SK-N-MC (cell line): ENCODE measurements at regions not wholly inside any gene's neighbourhood (a gene's known extent, or its start where the extent isn't known, plus 50 kb on each side); places are given as distances from the start of the nearest gene placed in this dataset.

ENCODE experiments used
- DNase-seq: peaks from one replicate; pipeline ENCODE4 v3.0.0-alpha.2; 2011; ENCODE audit warnings: low read depth, low spot score
- H3K27ac ChIP-seq: fragments of 200-600 bp; sonication (generic); 2 replicates; pipeline ENCODE4 v1.5.1; 2016; ENCODE audit warnings: mixed run types
- H3K36me3 ChIP-seq: fragments of 200-600 bp; sonication (generic); 2 replicates; pipeline ENCODE4 v1.6.1; 2017; ENCODE audit warnings: antibody characterized with exemption, low read length, mixed read lengths; ENCODE audit not compliant: insufficient read depth
- H3K4me3 ChIP-seq: fragments of 200-600 bp; sonication (generic); 2 replicates; pipeline ENCODE4 v1.5.1; 2016
- H3K9ac ChIP-seq: fragments of 200-600 bp; sonication (generic); 2 replicates; pipeline ENCODE4 v1.8.0; 2017; ENCODE audit warnings: mixed run types, mixed read lengths; ENCODE audit not compliant: insufficient read length
- H3K9me3 ChIP-seq: fragments of 200-600 bp; sonication (generic); 2 replicates; pipeline ENCODE4 v1.6.1; 2017; ENCODE audit warnings: low read depth, mild to moderate bottlenecking, antibody characterized with exemption, low read length, moderate library complexity, mixed read lengths
- EZH2 ChIP-seq: fragments of 200-600 bp; sonication (generic); IDR thresholded peaks from one replicate; pipeline ENCODE4 v1.6.1; 2017; ENCODE audit warnings: antibody characterized with exemption
- FOXP2 ChIP-seq: optimal IDR thresholded peaks from 2 replicates; pipeline ENCODE3; 2011; ENCODE audit warnings: mild to moderate bottlenecking, moderate library complexity; ENCODE audit not compliant: insufficient read depth; ENCODE audit errors: extremely low read length, control extremely low read depth
- POLR2AphosphoS5 ChIP-seq: IDR thresholded peaks from 2 replicates; pipeline ENCODE4 v1.6.1; 2012; ENCODE audit warnings: mild to moderate bottlenecking, low read depth, low read length, borderline replicate concordance

DNA sequence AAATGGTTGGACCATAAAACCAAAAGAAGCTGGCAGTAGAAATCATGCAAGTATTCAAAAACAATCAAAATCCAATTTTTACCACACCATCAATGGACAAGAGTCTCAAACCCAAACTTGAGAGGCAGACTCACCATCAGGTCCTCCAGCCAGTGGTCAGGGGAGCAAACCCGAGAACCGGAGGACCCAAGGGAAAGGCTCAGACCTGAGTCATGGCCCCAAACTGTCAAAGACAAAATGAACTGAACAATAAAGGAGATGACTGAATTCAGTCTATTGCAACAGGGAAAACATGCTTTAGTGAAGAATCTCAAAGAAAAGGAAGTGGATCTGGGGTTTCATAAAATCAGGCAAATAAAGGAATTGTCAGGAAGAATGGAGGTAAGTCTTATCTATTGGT is 150.7 kb upstream of the MGAT5 start:
- Histone ChIP-seq H3K9ac (no peak overlapping the region), H3K36me3 (no peaks in the 10 kb centered on the region), H3K4me3 (no peak overlapping the region), H3K27ac (no peak overlapping the region), H3K9me3 (no peaks in the 10 kb centered on the region)
- DNase-seq, result no peak
- TF ChIP-seq EZH2, result no peak
- TF ChIP-seq POLR2AphosphoS5, result no peak
- no peak for TF ChIP-seq FOXP2

DNA sequence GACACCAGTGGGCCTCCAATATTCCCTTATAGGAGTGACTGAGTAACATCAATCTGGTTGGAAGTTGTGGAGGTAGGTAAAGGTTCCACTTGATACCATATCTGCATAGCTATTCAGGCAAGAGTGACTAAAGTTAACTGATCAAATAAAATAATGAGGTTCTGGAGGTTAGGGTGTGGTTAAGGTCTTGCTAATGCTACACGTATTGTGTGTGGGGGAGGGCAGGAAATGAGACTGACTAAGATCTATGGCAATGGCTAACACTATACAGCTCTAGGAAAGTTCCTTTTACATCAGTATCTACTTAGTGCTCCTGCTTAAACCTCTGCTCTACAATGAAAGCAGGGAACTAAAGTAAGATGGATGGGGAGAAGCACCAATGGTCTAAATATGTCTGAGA is 149.1 kb upstream of the MGAT5 start:
- Histone ChIP-seq H3K36me3 (no peaks in the 10 kb centered on the region), H3K27ac (no peak overlapping the region), H3K4me3 (no peak overlapping the region), H3K9me3 (no peaks in the 10 kb centered on the region), H3K9ac (no peak overlapping the region)
- TF ChIP-seq EZH2, result no peak
- no peak for TF ChIP-seq FOXP2
- no peak for TF ChIP-seq POLR2AphosphoS5
- no peak for DNase-seq

DNA sequence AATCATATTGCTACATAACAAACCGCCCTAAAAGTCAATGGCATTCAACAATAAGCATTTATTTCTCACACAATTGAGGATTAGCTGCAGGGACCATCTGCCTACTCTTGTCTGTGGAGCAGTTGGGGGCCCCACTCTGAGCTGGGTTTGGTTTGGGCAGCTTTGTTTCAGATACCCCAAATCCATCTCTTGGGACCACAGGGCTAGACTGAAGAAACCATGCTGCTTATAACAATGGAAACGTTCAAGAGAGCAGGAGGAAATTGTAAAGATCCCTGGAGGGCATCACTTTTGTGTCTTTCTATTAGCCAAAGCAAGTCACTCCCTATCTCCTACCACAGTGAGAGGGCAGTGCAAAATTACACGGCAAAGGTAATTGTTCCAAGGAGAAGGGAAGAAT is 146.5 kb upstream of the MGAT5 start:
- 0 out of 2 replicates have a peak, but pooled peaks cover 2% of the 10 kb centered on the region for H3K9me3 ChIP-seq
- H3K9ac ChIP-seq, result no peak overlapping the region
- no peak for DNase-seq
- TF ChIP-seq EZH2, result no peak
- no peak for TF ChIP-seq POLR2AphosphoS5
- TF ChIP-seq FOXP2, result no peak
- H3K4me3 ChIP-seq, result no peak overlapping the region
- H3K27ac ChIP-seq, result no peak overlapping the region
- no peaks in the 10 kb centered on the region for H3K36me3 ChIP-seq

DNA sequence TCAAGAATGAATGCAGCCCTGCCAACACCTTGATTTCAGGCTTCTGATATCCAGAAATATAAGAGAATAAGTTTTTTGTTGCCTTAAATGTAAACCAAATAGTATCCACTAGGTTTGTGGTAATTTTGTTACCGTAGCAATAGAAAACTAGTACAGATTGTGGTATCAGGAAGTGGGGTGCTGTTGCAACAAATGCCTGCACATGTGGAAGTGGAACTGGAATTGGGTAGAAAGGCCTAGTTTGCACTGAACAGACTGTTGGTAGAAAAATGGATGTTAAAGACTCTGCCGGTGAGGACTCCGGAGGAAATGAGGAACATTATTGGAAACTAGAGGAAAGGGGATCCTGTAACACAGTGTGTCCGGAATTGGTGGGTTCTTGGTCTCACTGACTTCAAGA is 145.8 kb upstream of the MGAT5 start:
- Histone ChIP-seq H3K27ac (no peak overlapping the region), H3K36me3 (no peaks in the 10 kb centered on the region)
- TF ChIP-seq FOXP2 (no peak), EZH2 (no peak), POLR2AphosphoS5 (no peak)

DNA sequence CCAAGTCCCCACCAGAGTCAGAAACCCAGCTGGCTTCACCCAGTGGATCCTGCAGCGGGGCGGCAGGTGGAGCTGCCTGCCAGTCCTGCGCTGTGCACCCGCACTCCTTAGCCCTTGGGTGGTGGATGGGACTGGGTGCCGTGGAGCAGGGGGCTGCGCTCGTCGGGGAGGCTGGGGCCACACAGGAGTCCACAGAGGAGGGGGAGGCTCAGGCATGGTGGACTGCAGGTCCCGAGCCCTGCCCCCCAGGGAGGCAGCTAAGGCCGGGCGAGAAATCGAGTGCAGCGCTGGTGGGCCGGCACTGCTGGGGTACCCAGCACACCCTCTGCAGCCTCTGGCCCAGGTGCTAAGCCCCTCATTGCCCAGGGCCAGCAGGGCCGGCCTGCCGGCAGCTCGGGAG is 144.6 kb upstream of the MGAT5 start:
- 0 out of 2 replicates have a peak, but pooled peaks cover 2% of the 10 kb centered on the region for H3K9me3 ChIP-seq
- no peaks in the 10 kb centered on the region for H3K36me3 ChIP-seq
- H3K4me3 ChIP-seq, result no peak overlapping the region
- no peak for TF ChIP-seq FOXP2
- H3K27ac ChIP-seq, result no peak overlapping the region
- H3K9ac ChIP-seq, result no peak overlapping the region
- no peak for DNase-seq

More for the DNA sequence above, 145.8 kb upstream of the MGAT5 start:
- Histone ChIP-seq H3K9me3 (0 out of 2 replicates have a peak, but pooled peaks cover 2% of the 10 kb centered on the region), H3K9ac (no peak overlapping the region), H3K4me3 (no peak overlapping the region)
- DNase-seq, result no peak

DNA sequence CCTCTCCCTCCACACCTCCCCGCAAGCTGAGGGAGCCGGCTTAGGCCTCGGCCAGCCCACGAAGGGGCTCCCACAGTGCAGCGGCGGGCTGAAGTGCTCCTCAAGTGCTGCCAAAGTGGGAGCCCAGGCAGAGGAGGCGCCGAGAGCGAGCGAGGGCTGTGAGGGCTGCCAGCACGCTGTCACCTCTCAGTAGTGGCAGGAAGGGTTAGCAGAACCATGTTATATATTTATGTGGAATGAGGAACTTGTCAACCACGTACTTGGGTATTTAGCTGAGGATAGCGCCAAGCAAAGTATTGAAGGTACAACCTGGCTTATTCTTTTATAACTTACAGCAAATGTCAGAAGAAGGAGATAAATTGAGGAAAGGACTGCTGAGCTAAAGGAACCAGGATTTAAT is 144.1 kb upstream of the MGAT5 start:
- no peak overlapping the region for H3K9ac ChIP-seq
- no peak overlapping the region for H3K4me3 ChIP-seq
- H3K27ac ChIP-seq, result no peak overlapping the region
- no peaks in the 10 kb centered on the region for H3K36me3 ChIP-seq
- DNase-seq, result no peak
- 0 out of 2 replicates have a peak, but pooled peaks cover 2% of the 10 kb centered on the region for H3K9me3 ChIP-seq
- TF ChIP-seq EZH2 (no peak), FOXP2 (no peak)

DNA sequence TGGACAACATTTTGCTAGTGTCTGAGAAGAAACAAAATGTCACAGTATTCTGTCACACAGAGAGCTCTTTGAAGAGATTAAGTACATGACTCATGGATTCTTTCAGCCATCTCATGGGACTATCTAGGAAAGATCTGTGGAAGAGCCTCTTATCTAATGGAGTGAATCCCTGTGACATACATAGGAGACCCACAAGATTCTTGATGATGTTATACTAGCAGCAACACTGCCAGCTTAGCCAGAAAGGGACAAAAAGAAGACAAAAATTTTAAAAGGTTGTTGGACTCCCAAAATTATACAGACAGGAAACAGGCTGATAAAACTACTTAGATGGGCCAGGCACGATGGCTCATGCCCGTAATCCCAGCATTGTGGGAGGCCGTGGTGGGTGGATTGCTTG is 143.3 kb upstream of the MGAT5 start:
- H3K27ac ChIP-seq, result no peak overlapping the region
- no peak overlapping the region for H3K4me3 ChIP-seq
- H3K36me3 ChIP-seq, result no peaks in the 10 kb centered on the region
- DNase-seq, result no peak
- TF ChIP-seq FOXP2, result no peak
- no peak for TF ChIP-seq POLR2AphosphoS5
- TF ChIP-seq EZH2, result no peak
- 0 out of 2 replicates have a peak, but pooled peaks cover 2% of the 10 kb centered on the region for H3K9me3 ChIP-seq
- H3K9ac ChIP-seq, result no peak overlapping the region

DNA sequence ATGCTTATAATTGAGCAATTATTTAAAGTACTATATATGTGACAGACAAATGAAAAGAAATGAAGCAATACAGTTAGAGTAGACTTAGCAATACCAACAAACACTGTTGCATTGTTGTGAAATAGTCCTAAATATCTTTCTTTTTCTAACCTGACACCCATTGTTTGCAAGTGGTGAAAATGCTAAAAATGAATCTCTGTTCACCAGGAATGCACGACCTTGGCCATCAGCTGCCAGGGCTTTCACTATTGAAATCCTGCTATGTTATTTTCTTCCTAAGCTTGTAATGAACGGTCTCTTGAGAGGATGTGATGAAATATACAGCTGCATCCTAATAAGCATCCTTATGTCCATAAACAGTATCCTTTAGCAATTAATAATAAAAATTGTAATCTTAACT is 136.2 kb upstream of the MGAT5 start:
- H3K4me3 ChIP-seq, result no peak overlapping the region
- DNase-seq, result no peak
- H3K36me3 ChIP-seq, result no peaks in the 10 kb centered on the region
- H3K9ac ChIP-seq, result no peak overlapping the region
- TF ChIP-seq EZH2 (no peak), FOXP2 (no peak)
- no peaks in the 10 kb centered on the region for H3K9me3 ChIP-seq
- H3K27ac ChIP-seq, result no peak overlapping the region

DNA sequence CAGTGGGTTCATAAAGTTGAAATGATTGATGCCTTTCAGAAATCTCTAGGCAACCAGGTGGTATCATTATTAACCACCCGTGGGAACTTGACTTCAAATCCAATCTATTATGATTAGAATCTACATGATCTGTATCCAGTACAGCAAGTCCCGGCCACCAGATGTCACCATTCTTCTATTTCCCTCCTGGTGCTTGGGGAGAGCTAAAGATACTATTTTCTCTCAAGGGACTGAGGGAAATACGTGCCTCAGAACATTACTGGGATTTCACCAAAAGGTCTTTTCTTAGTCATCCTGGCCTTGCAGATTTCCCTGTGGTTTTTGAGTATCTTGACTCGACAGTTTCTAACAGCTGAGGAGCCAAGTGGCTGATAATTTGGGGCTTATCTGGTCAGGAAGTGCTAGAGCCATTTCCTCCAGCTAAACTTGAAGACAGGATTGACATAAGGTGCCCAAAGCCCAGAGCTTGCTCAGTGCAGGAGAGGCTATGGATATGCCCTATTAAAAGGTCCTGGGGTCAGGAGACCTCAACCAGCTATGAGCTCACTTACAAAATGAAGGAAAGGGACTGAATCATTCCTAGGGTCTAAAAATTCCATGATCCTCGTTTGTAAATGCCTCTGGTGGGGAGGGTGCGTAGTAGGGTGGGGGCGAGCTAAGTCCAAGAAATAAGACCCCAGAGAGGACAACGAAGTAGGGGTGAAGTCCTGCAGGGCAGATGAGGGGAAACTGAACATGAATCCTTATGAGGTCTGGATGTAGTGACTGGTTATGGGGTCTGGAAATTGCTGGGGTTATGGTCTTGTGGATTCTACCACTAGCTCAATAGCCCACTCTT is 135.4 kb upstream of the MGAT5 start:
- Histone ChIP-seq H3K36me3 (no peaks in the 10 kb centered on the region), H3K27ac (no peak overlapping the region), H3K4me3 (peak overlapping the region; percentile 93), H3K9me3 (no peaks in the 10 kb centered on the region), H3K9ac (no peak overlapping the region)
- DNase-seq, result peak; percentile 75
- TF ChIP-seq POLR2AphosphoS5 (no peak), FOXP2 (no peak), EZH2 (no peak)
